NB4 (cell line): ENCODE measurements at regions not wholly inside any gene's neighbourhood (a gene's known extent, or its start where the extent isn't known, plus 50 kb on each side); places are given as distances from the start of the nearest gene placed in this dataset.

Source experiments
- POLR2A ChIP-seq: IDR thresholded peaks from 2 replicates; pipeline ENCODE4 v1.6.1; 2011; ENCODE audit warnings: mild to moderate bottlenecking; ENCODE audit not compliant: insufficient read length; ENCODE audit errors: extremely low read depth
- TF ChIP-seq, protein P1 (sequence below): IDR thresholded peaks from one replicate; pipeline ENCODE4 v1.5.1; 2012; ENCODE audit warnings: low read depth, low read length

GRCh38 chr14:36067428-36068187, 108.9 kb downstream of the PTCSC3 start:
- TF ChIP-seq, protein P1, sequence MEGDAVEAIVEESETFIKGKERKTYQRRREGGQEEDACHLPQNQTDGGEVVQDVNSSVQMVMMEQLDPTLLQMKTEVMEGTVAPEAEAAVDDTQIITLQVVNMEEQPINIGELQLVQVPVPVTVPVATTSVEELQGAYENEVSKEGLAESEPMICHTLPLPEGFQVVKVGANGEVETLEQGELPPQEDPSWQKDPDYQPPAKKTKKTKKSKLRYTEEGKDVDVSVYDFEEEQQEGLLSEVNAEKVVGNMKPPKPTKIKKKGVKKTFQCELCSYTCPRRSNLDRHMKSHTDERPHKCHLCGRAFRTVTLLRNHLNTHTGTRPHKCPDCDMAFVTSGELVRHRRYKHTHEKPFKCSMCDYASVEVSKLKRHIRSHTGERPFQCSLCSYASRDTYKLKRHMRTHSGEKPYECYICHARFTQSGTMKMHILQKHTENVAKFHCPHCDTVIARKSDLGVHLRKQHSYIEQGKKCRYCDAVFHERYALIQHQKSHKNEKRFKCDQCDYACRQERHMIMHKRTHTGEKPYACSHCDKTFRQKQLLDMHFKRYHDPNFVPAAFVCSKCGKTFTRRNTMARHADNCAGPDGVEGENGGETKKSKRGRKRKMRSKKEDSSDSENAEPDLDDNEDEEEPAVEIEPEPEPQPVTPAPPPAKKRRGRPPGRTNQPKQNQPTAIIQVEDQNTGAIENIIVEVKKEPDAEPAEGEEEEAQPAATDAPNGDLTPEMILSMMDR: no peak
- no peak for TF ChIP-seq POLR2A
